HG03175 (cell line): ENCODE measurements at regions not wholly inside any gene's neighbourhood (a gene's known extent, or its start where the extent isn't known, plus 50 kb on each side); places are given as distances from the start of the nearest gene placed in this dataset.
"Not testable (repeated sequence)": the region's sequence is repeated elsewhere in the genome, so short reads cannot be mapped to it uniquely, and the experiment has no call there.

Experiments used
- ATAC-seq: cut with Tn5 transposase; IDR thresholded peaks from one replicate; pipeline ENCODE4 v1.9.1; 2021; ENCODE audit warnings: mild to moderate bottlenecking, moderate library complexity; ENCODE audit not compliant: unreplicated experiment

DNA sequence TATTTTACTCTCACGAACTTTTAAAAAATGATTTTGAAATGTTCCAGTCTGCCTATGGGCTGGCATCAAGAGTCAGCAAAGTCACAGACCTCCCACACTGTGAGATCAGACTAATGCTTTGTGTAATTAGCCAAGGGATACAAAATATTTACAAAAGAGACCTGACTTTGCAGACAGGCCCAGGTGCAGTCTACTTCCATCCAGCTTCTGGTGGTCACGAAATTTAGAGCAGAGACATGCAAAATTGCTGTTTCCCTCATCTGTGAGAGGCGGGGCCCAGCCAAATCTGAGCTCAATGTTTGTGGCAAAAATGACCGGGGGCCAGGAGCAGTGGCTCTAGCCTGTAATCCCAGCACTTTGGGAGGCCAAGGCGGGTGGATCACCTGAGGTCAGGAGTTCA lies 82.5 kb upstream of the PITRM1 start:
- no peak for ATAC-seq

DNA sequence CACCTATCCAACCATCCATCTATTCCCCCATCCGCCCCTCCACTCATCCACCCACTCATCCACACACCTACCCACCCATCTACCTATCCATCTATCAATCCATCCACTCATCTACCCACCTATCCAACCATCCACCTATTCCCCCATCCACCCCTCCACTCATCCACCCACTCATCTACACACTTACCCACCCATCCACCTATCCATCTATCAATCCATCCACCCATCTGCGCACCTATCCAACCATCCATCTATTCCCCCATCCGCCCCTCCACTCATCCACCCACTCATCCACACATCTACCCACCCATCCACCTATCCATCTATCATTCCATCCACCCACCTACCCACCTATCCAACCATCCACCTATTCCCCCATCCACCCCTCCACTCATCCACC lies 81.4 kb upstream of the PITRM1 start:
- not testable (repeated sequence) for ATAC-seq

DNA sequence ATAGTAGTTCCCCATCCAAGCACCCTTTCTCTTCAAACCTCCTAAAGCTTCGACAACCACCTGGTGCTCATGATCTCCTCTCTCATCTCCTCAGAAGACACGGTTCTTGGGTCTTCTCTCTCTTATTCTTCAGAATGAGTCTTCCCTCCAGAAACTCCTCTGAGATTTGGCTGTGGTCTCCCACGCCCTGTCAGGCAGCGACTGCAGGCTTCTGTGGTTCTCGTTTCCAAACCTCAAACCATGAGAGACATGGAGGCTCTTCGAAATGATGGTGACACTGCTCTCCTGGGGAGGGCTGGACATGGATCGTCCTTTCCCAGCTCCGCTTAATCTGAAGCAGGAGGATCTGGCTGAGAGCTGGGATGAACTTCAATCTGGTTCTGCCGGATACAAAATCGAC lies 78.6 kb upstream of the PITRM1 start:
- ATAC-seq, result no peak

DNA sequence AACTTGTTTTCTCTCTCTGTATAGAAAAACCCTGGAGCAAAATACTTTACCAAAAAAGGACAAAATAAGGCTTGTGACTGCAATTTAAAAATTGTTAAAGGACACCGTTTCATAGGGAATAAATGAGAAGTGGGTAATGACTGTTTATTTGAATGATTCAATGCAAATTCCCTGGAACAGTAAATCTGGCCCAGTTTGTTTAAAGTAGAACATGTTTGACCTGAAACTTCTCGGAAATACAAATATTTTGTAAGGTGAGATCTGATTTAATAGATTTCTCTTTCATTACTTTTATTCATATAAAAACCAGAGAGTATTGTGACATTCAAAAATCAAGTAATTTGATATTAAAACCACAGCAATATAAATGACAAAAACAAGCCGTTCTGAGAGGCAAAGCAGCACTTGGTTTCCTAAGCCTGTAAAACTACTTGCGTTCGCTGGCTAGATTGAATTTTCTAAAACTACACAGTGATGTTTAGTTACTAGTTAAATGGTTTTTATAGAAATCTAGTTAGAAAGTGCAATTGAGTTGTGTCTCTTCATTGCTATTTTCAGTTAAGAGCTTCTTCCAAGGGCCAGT lies 76.8 kb upstream of the PITRM1 start:
- no peak for ATAC-seq

DNA sequence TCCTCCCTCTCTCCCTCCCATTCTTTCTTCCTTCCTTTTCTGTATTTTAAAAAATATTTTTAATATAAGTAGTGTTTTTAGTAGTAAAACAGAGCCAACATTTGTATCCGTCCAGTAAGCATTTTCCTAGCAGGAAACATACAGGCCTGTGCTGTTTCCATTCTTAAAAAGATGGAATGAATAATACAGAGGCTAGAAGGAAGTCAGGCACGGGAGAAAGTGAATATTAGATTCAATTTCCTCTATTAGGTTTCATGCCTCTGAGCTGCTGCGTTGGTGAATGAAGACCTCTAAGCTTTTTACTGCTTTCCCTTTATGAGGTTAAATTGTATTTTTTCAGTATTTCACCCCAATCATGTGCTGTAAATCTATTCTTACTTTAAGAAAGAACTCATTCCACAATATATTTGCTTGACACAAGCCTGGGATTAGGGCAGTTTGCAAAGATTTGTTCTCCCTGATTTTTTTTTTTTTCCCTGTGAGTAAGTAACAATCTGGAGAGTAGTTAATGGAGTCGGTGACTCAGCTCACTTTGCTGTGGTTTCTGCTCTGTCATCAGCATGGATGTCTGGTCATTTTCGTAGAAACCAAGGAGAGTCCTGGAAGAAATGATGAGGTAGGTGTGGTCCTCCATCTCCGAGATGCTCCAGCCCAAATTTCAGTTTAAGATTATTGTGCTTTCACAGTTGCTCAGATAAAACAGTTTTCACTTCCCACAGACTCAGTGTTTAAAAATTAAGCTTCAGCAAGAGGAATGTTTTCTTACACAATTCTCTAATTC lies 76.1 kb upstream of the PITRM1 start:
- ATAC-seq, result no peak

DNA sequence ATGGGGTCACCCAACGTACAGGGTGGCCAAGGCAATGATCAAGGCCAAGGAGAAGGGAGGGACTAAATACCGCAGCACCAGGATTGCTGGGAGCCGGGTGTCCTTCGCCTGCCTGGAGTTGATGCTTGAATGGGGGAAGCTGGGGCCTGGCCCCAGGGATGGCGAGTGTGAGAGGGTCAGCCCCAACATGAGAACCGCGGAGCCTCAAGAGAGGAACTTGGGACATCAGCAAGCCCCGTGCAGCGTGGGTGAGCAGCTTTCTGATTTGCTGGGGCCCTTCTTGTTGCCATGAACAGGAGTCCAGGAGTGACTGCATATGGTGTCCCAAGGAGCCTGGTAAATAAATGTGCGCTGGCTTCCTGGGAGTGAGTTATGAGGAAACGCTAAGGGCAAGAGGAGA lies 72.8 kb upstream of the PITRM1 start:
- no peak for ATAC-seq

DNA sequence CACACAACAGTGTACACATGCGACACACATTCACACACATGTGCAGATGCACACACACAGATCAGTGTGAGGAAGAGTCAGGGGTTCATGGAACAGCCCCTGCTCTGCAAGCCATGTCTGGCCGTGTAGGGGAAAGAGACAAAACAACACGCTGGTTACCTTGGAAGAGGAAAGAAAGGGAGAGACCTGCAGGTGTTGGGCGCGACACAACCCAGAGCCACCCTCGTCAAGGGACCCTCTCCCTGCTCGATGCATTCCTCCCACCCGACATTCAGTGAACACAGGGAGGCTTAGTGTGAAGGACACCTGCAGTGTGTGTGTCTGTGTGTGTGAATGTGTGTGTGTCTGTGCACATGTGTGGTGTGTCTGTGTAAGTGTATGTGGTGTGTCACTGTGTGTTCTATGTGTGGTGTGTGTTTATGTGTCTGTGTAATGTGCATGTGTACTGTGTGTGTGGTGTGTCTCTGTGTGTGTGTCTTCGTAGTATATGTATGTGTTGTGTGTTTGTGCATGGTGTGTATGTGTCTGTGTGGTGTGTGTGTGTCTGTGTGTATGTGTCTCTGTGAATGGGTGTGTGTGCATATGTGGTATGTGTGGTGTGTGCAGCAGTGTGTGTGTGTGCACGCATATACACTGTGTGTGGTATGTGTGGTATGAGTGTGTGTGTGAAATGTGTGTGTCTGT lies 69.5 kb upstream of the PITRM1 start:
- no peak for ATAC-seq

DNA sequence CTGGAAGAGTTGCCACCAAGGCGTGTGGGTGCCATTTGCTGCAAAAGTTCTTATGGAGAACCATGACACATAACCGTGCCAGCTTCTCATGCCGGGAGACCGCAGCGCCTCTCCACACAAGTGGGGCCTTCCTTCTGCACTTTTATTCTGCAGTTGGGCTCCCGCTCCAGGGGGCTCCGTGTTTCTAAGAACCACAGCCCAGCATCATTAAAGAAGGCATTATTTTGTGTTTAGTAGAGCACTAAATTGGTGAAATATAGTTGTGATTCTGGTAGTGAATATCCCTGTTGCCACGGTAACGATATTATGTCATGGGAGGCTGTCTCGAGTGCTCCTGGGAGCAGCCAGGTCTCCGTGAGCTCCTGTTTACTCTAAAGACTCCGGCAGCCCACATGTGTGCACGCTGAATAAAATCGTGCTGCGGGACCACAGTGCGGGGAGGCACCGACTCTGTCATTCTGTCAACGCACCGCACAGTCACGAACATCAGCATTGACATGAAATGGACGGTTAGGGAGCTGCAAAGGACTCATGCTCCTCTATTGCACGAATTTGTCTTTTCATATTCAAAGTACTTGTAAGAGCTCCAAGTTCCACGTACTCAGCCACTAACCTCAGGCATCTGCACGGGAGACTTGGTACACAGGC lies 68.8 kb upstream of the PITRM1 start:
- ATAC-seq, result no peak

DNA sequence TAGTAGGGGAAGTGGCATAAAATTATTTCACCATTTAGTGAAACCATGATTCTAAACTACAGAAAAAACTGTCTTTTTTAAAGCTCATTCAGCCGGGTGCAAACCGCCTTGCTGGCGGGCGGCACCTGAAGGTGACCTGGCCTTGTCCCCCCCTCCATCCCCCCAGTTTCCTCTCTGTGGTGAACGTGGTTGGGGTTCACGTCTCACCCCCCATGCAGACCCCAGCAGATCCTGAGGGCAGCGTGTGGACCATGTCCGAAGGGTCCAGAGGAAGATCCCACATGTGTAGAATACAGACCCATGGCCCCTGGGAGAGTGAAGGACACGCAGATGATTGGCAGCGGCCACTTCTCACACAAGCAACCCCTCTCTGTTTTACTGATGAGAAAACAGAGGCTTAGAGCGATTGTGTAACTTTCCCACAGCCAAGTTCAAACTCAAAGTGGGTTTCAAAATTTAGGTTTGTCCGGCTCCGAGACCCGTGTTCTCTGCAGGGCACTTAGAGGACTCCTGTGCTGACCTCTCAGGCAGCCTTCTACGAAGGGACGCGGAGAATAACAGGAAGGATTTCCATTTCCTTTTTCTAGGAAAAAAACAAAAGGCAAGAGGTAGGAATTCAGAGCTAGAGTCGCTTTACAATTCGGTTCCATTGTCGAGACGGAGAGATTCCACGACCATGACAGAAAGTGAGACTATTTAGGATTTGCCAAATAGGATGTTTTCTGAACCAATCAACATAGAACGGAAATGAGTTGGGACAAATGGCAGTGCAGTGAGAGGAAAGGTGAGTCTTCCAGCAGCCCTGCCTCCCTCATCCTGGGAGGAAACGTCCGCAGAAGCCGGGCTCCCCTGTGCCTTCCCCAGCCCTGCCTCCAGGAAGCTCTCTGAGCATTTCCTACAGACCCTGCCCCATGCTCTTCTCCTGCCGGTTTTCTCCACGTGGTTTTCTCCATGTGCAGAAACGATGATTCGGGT lies 67.6 kb upstream of the PITRM1 start:
- no peak for ATAC-seq

DNA sequence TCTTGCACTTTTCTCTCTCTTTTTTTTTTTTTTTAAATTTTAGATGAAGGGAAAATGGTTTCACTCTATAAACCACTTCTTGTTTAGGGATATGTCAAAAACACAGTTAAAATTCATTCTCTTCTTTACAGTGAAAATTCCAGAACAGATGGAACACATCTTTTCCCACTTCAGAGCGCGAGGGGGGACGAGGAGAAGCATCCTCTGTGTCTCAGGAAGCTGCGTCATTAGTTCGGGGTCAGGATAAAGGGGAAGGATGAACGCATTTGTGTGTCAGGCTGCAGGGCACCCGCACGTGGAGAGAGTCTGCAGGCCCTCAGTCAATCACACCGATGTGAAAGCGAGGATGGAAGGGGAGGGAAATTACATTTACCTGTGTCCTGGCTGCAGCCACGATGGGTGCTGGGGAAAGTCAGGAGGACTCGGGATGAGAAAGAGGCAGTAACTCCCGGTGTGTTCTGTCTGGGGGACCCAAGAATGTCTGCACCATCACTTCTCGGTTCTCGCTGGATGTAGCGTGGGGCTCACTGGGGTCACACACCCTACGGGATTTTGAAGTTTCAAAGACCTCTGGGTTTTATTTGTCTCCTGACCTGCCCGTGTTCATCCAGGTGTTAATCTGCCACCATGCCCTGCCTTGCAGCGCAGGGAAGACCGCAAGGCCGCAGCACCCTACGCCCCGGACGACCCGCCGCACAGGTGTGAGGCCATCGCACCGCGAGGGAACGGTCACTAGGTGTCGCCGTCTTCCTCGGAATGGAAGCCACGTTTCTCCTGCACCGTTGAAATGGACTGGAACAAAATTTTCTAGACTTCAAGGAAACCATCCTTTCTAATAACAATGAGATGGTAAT lies 66.7 kb upstream of the PITRM1 start:
- ATAC-seq, result peak; percentile 81

DNA sequence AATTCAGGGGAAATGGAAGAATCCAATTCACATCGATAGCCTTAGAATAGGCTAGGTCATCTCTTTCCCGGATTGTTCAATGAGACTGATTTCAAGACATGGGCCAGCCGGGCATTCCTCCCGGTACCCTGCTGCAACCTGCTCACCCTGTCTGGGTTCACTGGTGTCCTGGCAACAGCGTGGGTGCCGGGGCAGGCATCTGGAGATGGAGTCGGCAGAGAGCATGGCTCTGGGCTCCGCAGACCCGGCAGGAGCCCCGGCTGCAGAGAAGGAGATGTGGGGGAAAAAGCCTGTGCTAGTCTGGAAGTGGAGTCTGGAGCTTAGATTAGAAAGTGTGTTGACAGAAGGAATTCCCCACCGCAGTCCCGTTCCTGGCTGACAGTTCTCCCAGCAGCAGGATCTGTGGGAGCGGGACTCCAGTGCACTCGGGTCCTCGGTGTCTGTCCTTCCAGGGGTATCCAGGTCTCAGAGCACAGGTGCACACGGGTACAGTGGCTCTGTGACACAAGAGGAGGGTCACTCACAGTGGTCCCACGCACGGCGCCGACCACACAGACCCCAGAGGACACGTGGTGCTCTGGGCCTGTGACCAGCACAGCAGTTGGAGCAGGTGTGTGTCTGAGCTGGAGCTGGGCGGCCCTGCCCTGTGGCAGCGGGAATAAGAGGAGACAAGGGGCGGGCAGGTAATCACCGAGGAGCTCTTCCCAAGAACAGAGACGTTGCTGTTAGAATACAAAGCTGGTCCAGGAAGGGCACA lies 65.7 kb upstream of the PITRM1 start:
- no peak for ATAC-seq

DNA sequence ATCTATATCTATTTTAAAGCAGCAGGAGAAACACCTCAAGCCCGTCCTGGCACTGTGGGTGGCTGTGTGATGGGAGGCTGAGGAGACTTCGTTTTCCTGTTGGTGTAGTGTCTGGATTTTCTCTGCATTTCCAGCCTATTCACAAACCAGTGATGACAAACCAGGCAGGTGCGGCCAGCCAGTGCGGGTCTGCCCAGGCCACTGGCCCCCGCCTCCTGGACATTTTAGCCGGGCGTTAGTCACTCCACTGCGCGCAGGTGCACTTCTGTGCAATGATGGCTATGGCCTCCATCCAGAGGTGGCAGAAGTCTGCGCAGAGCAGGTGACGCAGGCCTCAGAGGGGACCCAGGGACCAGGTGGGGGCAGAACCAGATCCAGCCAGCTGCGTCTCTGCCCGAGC lies 64.9 kb upstream of the PITRM1 start:
- ATAC-seq, result no peak

DNA sequence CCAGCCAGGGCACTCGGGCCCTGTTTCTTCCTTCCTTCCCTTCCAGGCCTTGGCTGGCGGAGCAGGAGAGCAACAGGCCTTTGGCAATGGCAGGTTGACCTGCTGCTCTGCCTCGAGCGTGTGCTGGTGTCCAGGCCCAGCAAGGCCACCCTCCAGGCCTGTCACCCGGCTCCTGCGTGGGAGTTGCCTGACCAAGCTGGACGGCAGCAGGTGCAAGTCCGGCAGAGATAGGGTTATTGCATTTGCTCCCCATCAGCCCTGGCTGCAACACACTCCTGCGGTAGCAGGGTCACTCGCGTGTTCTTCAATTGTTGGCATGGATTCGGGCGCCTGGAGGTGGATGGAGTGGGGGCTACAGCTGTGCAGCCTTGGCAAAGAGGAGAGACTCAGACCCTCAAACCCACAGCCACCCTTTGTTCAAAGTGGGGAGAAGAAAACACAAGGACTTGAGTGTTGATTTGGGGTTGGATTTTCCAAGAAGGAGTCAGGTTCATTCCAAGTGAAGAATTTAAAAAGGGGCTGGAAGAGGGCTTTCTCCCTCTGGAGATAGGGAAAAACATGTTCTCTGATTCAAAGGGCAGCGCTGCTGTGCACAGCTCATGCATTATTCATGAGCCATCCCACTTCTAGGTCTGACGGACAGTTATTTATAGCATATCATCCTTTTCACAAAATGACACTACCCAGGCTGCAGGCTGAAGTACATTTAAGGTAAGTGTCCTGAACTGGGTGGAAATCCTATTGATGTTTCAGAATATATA lies 64.2 kb upstream of the PITRM1 start:
- no peak for ATAC-seq

DNA sequence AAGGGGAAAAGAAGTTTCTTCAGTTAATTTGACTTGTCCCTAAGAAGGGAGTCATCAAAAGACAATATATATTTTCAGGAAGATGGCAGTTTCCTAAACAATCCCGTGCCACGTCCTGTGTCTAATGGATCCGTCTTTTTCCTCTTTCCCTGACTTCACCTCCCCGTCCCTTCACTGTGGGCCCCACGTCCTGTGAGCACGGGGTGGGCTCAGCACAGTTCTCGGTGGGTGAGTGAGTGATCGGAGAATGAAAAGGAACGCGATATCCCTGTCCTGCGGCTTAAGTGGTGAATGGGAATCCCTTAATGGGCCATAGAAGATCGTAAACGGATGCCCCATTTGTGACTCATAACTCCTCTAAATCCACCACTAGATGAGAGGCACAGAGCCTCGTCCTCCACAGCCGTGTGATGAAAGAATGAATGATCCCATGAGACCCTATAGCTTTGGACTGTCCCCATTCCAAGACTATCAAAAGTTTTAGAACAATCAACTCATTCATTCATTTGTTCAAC lies 63.5 kb upstream of the PITRM1 start:
- no peak for ATAC-seq

DNA sequence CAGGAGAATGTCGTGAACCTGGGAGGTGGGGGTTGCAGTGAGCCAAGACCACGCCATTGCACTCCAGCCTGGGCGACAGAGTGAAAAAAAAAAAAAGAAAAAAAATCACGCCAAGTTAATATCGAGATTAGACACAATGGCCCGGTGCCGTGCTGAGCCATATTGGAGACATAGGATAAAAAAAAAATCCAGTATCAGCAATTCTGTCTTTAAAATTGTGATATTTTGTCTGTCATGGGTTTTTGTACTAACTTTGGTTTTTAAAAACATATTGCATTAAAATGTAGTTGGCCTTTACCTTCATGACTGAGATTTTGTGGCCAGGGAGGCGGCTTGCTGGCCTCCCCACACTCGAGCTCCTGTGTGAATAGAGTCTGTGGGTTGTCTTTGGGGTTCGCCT lies 62.8 kb upstream of the PITRM1 start:
- no peak for ATAC-seq

DNA sequence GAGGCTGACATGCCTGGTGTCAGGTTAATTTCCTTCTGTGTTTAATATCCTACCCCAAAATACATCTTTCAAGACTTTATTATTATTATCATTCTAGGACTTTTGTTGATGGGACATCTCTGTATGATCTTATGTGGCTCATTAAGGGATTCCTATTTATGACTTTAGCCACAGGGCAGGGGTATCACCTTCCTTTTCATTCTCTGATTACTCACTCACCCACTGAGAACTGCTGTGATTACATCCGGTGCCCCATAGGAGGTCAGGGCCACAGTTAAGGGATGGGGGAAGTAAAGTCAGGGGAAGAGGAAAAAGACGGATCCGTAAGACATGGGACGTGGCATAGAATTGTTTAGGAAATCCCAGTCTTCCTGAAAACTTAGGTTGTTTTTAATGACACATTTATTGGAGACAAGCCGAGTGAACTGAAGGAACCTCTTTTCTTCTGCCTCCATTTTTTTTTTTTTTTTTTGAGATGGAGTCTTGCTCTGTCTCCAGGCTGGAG lies 61.0 kb upstream of the PITRM1 start:
- ATAC-seq, result no peak

DNA sequence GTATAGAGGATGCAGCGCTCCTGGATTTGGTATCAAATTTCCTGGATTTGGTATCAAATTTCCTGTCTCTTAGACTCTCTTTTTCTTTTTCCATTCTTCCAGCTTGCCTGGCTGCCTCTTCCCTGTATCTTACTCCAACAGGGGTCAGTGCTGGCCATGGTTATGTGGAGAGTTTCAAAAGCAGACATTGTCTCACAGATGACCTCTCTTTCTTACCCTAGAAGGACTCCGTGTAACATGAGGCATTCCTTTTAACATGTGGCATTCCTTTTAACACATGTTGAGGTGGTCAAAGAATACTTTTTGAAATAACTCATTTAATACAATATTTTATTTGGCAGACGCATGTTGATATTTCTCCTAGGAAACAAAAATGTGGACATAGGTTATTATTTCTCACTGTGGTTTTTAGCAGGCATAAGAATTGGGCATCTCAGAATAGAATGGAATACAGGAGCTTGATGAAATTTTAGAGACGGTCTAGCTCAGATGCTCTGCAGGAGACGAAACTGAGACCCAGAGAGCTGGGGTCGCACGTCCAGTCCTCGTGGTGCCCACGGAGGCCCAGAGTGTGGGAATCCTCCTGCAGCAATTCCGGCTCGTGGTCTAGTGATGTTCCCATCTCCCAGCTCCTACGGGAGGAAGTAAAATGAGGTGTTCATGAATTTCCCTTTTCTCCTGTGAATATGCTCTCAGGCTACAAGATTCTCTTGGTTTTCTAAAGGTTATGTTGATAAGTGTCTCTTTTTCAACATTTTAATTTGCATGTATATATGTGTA lies 59.6 kb upstream of the PITRM1 start:
- ATAC-seq, result no peak
